Stomach (tissue), 4 donors: ENCODE measurements at regions not wholly inside any gene's neighbourhood (a gene's known extent, or its start where the extent isn't known, plus 50 kb on each side); places are given as distances from the start of the nearest gene placed in this dataset.

Experiments used
- EP300 ChIP-seq: sonication (generic); formaldehyde crosslinking; IDR thresholded peaks from one replicate; pipeline ENCODE4 v1.6.1; 2017; ENCODE audit warnings: antibody characterized with exemption
- POLR2A ChIP-seq, 4 donors: fragments of 450-650 bp; IDR thresholded peaks; one replicate each; pipeline ENCODE4 v1.6.1; 2016; ENCODE audit warnings: antibody characterized with exemption in 4 of 4, control low read depth in 2 of 4, mild to moderate bottlenecking in 1 of 4, moderate library complexity in 1 of 4

DNA sequence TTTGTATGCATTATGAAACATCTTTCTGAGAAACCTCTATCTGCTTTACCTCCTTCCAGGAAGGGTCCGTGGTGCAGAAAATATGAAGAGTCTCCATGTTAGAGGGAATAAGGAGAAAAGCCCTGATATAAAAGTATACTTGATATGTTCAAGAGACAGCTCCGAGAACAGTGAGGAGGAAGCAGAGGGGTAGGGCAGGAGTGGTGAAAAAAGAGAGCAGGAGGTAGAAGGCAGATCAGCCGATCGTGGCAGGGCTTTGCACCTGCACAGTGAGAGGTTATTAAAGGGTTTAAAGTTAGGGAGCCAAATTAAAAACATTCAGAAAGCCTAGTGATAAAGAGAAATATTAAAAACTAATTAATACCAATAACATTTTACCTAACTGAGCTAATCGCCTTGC lies 419.7 kb downstream of the FAT4 start:
- TF ChIP-seq EP300 (no peak), POLR2A (IDR thresholded peaks at IDR 0.05) (no peak)
